Natural killer cell (primary cell): ENCODE measurements at regions not wholly inside any gene's neighbourhood (a gene's known extent, or its start where the extent isn't known, plus 50 kb on each side); places are given as distances from the start of the nearest gene placed in this dataset.

ENCODE experiments used
- ATAC-seq, 3 donors: fragments of 150-1000 bp in 2 of 3; fragments of 200-7000 bp in 1 of 3; cut with Tn5 transposase; 1 replicate in 1 of 3; 2 replicates in 2 of 3; pipeline ENCODE4 v1.10.0; 2021; ENCODE audit warnings: mild to moderate bottlenecking in 2 of 3, moderate library complexity in 2 of 3
- DNase-seq, 2 donors: peaks; one replicate each; pipeline versions ENCODE4 v3.0.0 to v3.0.0-alpha.2; 2013 to 2021; ENCODE audit warnings: mixed read lengths in 1 of 2
- H3K27ac ChIP-seq: one replicate; pipeline ENCODE4 v1.5.1; 2013; ENCODE audit warnings: mild to moderate bottlenecking, low read length
- H3K27me3 ChIP-seq: one replicate; pipeline ENCODE4 v1.6.1; 2013; ENCODE audit warnings: low read length; ENCODE audit not compliant: control insufficient read depth, insufficient read depth
- H3K36me3 ChIP-seq: one replicate; pipeline ENCODE4 v1.6.1; 2013; ENCODE audit warnings: low read length; ENCODE audit not compliant: control insufficient read depth, insufficient read depth
- H3K4me1 ChIP-seq: one replicate; pipeline ENCODE4 v1.6.1; 2013; ENCODE audit warnings: low read length; ENCODE audit not compliant: control insufficient read depth, insufficient read depth
- H3K4me3 ChIP-seq: one replicate; pipeline ENCODE4 v1.5.1; 2013; ENCODE audit warnings: low read length
- H3K9me3 ChIP-seq: one replicate; pipeline ENCODE4 v1.6.1; 2013; ENCODE audit warnings: low read length; ENCODE audit not compliant: control insufficient read depth, insufficient read depth
- H3K27ac Mint-ChIP-seq, 2 donors: one replicate each; pipeline ENCODE4 v1.8.0; 2022; ENCODE audit warnings: mild to moderate bottlenecking in 2 of 2, mixed read lengths in 2 of 2, moderate library complexity in 1 of 2
- H3K27me3 Mint-ChIP-seq, 2 donors: one replicate each; pipeline ENCODE4 v1.8.0; 2022; ENCODE audit warnings: low read depth in 2 of 2, mixed read lengths in 2 of 2
- H3K36me3 Mint-ChIP-seq: one replicate; pipeline ENCODE4 v1.8.0; 2022; ENCODE audit warnings: mixed read lengths
- H3K4me1 Mint-ChIP-seq, 2 donors: one replicate each; pipeline ENCODE4 v1.8.0; 2022; ENCODE audit warnings: mixed read lengths in 2 of 2
- H3K4me3 Mint-ChIP-seq: one replicate; pipeline ENCODE4 v1.8.0; 2022; ENCODE audit warnings: mild to moderate bottlenecking, moderate library complexity, mixed read lengths
- H3K9me3 Mint-ChIP-seq, 2 donors: one replicate each; pipeline ENCODE4 v1.8.0; 2022; ENCODE audit warnings: mixed read lengths in 2 of 2
- WGBS: methylation state at CpG from one replicate; pipeline ENCODE4 v1.1.7; 2013; ENCODE audit warnings: missing lambda C conversion rate; ENCODE audit not compliant: insufficient coverage; 5-methylcytosine and 5-hydroxymethylcytosine counted together
- intact Hi-C: fragments of 100-400 bp; cut with micrococcal nuclease; formaldehyde crosslinking; loops from one replicate; pipeline ENCODE4 v1.14.2; 2022
- TF ChIP-seq, protein P1 (sequence below): fragments of 200-600 bp; IDR thresholded peaks from one replicate; pipeline ENCODE4 v1.8.0; 2022; ENCODE audit warnings: antibody characterized with exemption

DNA sequence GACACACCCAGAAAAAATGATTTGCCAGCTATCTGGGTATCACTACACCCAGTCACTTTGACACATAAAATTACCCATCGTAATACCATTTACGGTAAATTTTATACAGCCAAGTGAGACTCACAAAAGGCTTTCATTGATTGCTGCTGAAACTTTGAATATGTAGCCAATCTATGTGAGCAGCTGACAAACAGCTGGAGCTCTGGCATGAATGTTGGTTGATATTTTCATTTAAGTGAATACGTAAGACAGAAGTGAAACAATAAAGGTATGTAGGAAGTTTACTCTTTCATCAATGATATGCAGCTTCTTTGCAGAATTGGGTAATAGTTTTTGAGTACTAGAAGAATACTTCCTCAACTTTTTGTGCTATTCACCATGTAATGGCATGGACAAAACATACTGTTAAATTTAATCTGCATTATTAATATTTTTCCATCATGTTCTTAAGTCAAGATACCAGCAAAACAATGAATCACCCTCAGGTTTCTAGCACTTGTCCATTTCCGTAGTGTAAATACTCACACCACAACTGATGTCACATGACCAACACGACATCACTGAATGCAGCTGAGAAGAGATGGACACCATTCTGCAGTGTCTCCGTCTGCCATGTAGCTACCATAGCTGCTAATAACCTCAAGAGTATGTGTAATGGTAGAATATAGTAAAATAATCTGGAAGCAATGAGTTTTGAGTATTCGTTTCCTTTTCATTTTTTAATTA lies 205.9 kb upstream of the HES1 start:
- WGBS, result 90% methylated on average over 6 of the region's 7 CpGs
- Mint-ChIP-seq H3K36me3 (no peaks in the 10 kb centered on the region), H3K27me3 (peaks cover 16 to 22% of the 10 kb centered on the region in 2 donors), H3K27ac (no peak overlapping the region), H3K9me3 (no peaks in the 10 kb centered on the region), H3K4me3 (no peak overlapping the region), H3K4me1 (peaks cover 0 to 4% of the 10 kb centered on the region in 2 donors)
- Histone ChIP-seq H3K27ac (no peak overlapping the region), H3K4me1 (no peaks in the 10 kb centered on the region), H3K9me3 (no peaks in the 10 kb centered on the region), H3K27me3 (no peaks in the 10 kb centered on the region), H3K4me3 (no peak overlapping the region), H3K36me3 (no peaks in the 10 kb centered on the region)
- intact Hi-C loops, result no loop called here
- no peak for DNase-seq
- ATAC-seq, result no peak
- TF ChIP-seq, protein P1, sequence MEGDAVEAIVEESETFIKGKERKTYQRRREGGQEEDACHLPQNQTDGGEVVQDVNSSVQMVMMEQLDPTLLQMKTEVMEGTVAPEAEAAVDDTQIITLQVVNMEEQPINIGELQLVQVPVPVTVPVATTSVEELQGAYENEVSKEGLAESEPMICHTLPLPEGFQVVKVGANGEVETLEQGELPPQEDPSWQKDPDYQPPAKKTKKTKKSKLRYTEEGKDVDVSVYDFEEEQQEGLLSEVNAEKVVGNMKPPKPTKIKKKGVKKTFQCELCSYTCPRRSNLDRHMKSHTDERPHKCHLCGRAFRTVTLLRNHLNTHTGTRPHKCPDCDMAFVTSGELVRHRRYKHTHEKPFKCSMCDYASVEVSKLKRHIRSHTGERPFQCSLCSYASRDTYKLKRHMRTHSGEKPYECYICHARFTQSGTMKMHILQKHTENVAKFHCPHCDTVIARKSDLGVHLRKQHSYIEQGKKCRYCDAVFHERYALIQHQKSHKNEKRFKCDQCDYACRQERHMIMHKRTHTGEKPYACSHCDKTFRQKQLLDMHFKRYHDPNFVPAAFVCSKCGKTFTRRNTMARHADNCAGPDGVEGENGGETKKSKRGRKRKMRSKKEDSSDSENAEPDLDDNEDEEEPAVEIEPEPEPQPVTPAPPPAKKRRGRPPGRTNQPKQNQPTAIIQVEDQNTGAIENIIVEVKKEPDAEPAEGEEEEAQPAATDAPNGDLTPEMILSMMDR, result no peak

DNA sequence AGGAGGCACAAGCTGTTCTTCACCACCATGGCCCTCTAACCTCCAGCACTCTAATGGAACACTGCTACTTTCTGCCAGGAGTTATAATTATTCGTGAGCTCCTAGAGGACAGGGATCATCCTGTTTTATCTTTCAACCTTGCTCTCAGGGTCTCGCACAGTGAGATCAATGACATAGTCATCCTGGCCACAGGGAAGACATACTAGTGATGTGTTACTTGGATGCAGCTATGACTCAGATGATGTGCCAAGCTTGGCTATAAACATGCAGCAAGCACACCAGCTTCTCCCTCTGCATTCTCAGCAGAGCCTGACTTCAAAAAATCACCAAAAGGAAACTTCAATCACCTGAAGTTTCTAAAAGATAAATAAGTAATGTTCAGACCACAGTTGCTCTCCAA lies 203.8 kb upstream of the HES1 start:
- no peak overlapping the region for H3K4me3 ChIP-seq
- no peaks in the 10 kb centered on the region for H3K36me3 Mint-ChIP-seq
- intact Hi-C loops, result no loop called here
- H3K4me3 Mint-ChIP-seq, result no peak overlapping the region
- no peaks in the 10 kb centered on the region for H3K36me3 ChIP-seq
- H3K9me3 ChIP-seq, result no peaks in the 10 kb centered on the region
- no peak for DNase-seq
- H3K27ac ChIP-seq, result no peak overlapping the region
- no peak overlapping the region for H3K27ac Mint-ChIP-seq
- no peaks in the 10 kb centered on the region for H3K27me3 ChIP-seq
- no peaks in the 10 kb centered on the region for H3K9me3 Mint-ChIP-seq
- ATAC-seq, result no peak
- no peaks in the 10 kb centered on the region for H3K4me1 Mint-ChIP-seq
- TF ChIP-seq, protein P1, result no peak
- no peaks in the 10 kb centered on the region for H3K4me1 ChIP-seq
- 85% methylated on average over 2 of the region's 2 CpGs for WGBS
- peaks cover 15 to 36% of the 10 kb centered on the region in 2 donors for H3K27me3 Mint-ChIP-seq

DNA sequence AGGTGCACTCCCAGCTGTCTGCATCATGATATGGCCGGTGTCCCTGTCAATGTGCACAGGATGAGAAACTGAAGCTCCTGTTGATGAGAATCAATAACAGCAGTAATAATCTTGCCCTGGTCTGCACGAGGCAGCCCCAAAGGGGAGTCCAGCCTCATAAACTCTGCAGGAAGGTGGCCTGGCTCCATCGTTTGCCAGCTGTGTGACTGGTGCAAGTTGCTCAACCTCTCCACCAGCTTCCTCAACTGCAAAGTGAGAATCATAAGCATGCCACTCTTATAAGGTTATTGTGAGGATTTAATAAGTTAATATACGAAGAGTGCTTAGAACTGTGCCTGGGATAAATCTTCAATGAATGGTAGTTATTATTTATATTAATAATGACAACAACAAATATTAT lies 203.4 kb upstream of the HES1 start:
- Histone ChIP-seq H3K27ac (no peak overlapping the region), H3K27me3 (no peaks in the 10 kb centered on the region), H3K36me3 (no peaks in the 10 kb centered on the region), H3K9me3 (no peaks in the 10 kb centered on the region), H3K4me1 (no peaks in the 10 kb centered on the region), H3K4me3 (no peak overlapping the region)
- H3K27ac Mint-ChIP-seq, result no peak overlapping the region
- peaks cover 15 to 38% of the 10 kb centered on the region in 2 donors for H3K27me3 Mint-ChIP-seq
- intact Hi-C loops, result no loop called here
- H3K4me1 Mint-ChIP-seq, result no peaks in the 10 kb centered on the region
- no peak overlapping the region for H3K4me3 Mint-ChIP-seq
- no peaks in the 10 kb centered on the region for H3K9me3 Mint-ChIP-seq
- ATAC-seq (no peak), DNase-seq (no peak)
- TF ChIP-seq, protein P1, result no peak
- WGBS, result 82% methylated on average over 3 of the region's 4 CpGs
- H3K36me3 Mint-ChIP-seq, result no peaks in the 10 kb centered on the region

DNA sequence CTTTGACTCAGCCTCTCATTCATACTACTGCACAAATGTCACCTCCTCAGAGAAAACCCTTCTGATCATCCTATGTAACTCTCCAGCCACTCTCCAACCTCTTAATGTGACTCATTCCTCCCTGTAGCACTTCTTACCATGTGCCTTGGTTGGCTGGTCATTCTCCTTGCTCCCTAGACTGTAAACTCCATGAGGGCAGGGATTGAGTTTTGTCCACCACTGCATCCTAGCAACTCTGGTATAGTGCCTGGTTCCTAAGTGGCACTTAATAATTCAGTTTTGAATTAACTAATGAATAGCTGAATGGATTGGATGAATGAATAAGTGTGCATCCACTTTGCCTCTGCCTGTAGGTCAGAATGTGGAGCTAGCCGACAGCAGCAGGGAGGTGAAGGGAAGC lies 202.5 kb upstream of the HES1 start:
- no peak overlapping the region for H3K4me3 ChIP-seq
- H3K9me3 Mint-ChIP-seq, result no peaks in the 10 kb centered on the region
- ATAC-seq, result no peak
- H3K27ac ChIP-seq, result no peak overlapping the region
- no peak overlapping the region for H3K27ac Mint-ChIP-seq
- H3K27me3 Mint-ChIP-seq, result peaks cover 15 to 40% of the 10 kb centered on the region in 2 donors
- 93% methylated on average over 1 of the region's 1 CpG for WGBS
- no peaks in the 10 kb centered on the region for H3K36me3 Mint-ChIP-seq
- intact Hi-C loops, result no loop called here
- H3K4me1 Mint-ChIP-seq, result no peaks in the 10 kb centered on the region
- no peak overlapping the region for H3K4me3 Mint-ChIP-seq
- no peaks in the 10 kb centered on the region for H3K27me3 ChIP-seq
- no peaks in the 10 kb centered on the region for H3K4me1 ChIP-seq
- no peaks in the 10 kb centered on the region for H3K9me3 ChIP-seq
- TF ChIP-seq, protein P1, result no peak
- no peak for DNase-seq
- H3K36me3 ChIP-seq, result no peaks in the 10 kb centered on the region
